ENCODE measurements at regions not wholly inside any gene's neighbourhood (a gene's known extent, or its start where the extent isn't known, plus 50 kb on each side); places are given as distances from the start of the nearest gene placed in this dataset.

- TF ChIP-seq CTCF (IDR thresholded peaks at IDR 0.05) (no peak), EZH2 (IDR thresholded peaks at IDR 0.05; ENCODE audit: borderline replicate concordance, insufficient read depth, low read depth, low read length, poor library complexity, severe bottlenecking) (no peak)
These were observed 515.8 kb upstream of the ARRDC3 start for GRCh38 chr5:91898898-91899297.

Data from B cell (primary cell).